ENCODE measurements at regions not wholly inside any gene's neighbourhood (a gene's known extent, or its start where the extent isn't known, plus 50 kb on each side); places are given as distances from the start of the nearest gene placed in this dataset.
A peak's percentile ranks its signal among the peaks of the same experiment; 100 is the strongest.

DNA sequence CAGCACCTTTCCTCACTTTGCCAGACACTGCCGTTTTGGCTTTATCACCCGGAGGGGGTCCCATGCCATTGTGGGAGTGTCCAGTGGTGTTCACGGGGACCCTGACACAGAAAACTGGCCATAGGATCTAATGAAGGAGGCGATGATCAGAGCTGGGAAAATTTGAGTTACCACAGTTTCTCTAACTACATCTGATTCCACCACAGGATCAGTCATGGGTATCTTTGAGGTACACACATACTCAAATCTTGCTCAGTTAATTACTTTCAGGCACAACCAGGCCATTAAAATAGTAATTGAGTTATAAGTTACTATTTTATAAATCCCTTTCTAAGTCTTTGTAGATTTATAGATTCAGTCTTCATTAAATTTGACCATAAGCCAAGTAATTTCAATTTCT, 215.1 kb downstream of the PRL start:
- Histone ChIP-seq H3K27ac (no peak overlapping the region), H3K27me3 (replicated peaks) (no peaks in the 10 kb centered on the region), H3K36me3 (no peaks in the 10 kb centered on the region), H3K9me3 (replicated peaks) (no peaks in the 10 kb centered on the region), H3K4me3 (no peak overlapping the region), H3K4me1 (replicated peaks) (no peaks in the 10 kb centered on the region)
- DNase-seq (ENCODE audit: low read depth in 1 of 2, low spot score in 2 of 2) = no peak

GRCh38 chr6:22082218-22082617, 214.6 kb downstream of the PRL start:
- Histone ChIP-seq H3K4me1 (replicated peaks) (no peaks in the 10 kb centered on the region), H3K9me3 (replicated peaks) (no peaks in the 10 kb centered on the region), H3K36me3 (no peaks in the 10 kb centered on the region), H3K27ac (no peak overlapping the region), H3K27me3 (replicated peaks) (no peaks in the 10 kb centered on the region), H3K4me3 (no peak overlapping the region)
- no peak for DNase-seq (ENCODE audit: low read depth in 1 of 2, low spot score in 2 of 2)

DNA sequence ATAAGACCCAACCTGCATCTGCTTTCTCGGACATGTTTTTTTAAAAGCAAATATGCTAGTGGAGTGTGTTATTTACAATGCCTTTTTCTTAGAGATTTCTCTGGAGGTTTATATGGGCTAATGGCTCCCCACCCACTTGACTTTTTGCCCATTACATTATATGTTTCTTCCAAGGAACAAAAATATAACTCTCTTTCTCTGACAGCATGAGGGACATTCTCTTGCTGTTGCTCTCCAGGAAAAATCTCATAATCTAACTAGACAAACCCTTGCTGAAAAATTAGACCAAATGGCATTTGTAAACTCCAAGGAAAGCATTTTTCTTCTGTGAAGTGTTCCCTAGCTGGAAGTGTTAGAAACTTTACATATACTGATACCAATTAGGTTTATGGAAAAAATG, 213.7 kb downstream of the PRL start:
- H3K9me3 ChIP-seq (replicated peaks) = no peaks in the 10 kb centered on the region

GRCh38 chr6:22087960-22088706, 208.7 kb downstream of the PRL start:
- Histone ChIP-seq H3K9me3 (replicated peaks) (no peaks in the 10 kb centered on the region), H3K27ac (no peak overlapping the region), H3K4me1 (replicated peaks) (no peaks in the 10 kb centered on the region), H3K4me3 (no peak overlapping the region), H3K36me3 (no peaks in the 10 kb centered on the region), H3K27me3 (replicated peaks) (no peaks in the 10 kb centered on the region)
- no peak for DNase-seq (ENCODE audit: low read depth in 1 of 2, low spot score in 2 of 2)

More for the DNA sequence above, 213.7 kb downstream of the PRL start:
- Histone ChIP-seq H3K4me1 (replicated peaks) (no peaks in the 10 kb centered on the region), H3K27me3 (replicated peaks) (no peaks in the 10 kb centered on the region), H3K27ac (no peak overlapping the region), H3K4me3 (no peak overlapping the region), H3K36me3 (no peaks in the 10 kb centered on the region)
- DNase-seq (ENCODE audit: low read depth in 1 of 2, low spot score in 2 of 2) = no peak

- Histone ChIP-seq H3K4me3 (no peak overlapping the region), H3K27ac (no peak overlapping the region), H3K36me3 (no peaks in the 10 kb centered on the region), H3K27me3 (replicated peaks) (no peaks in the 10 kb centered on the region), H3K9me3 (replicated peaks) (no peaks in the 10 kb centered on the region), H3K4me1 (replicated peaks) (no peaks in the 10 kb centered on the region)
- no peak for DNase-seq (ENCODE audit: low read depth in 1 of 2, low spot score in 2 of 2)
These were observed 205.3 kb downstream of the PRL start for GRCh38 chr6:22091424-22091948.

DNA sequence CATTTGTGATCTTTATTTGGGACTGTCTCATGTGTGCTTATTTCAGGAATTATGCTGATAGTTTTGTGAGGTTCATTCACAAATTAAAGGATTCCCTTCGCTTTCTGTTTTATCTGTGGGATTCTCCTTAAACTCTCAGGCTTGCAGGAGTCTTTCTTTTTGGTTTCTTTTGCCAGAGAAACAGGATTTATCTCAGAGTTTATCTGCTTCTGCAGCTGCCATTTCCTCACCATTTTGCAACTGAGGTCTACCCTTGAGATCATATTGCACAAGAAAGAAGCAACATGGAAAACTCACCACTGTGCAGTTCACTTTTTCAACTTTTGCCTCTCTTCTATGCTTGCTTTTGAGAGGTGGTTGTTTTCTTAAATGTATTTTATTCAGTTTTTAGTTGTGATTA, 201.0 kb downstream of the PRL start:
- no peaks in the 10 kb centered on the region for H3K36me3 ChIP-seq

DNA sequence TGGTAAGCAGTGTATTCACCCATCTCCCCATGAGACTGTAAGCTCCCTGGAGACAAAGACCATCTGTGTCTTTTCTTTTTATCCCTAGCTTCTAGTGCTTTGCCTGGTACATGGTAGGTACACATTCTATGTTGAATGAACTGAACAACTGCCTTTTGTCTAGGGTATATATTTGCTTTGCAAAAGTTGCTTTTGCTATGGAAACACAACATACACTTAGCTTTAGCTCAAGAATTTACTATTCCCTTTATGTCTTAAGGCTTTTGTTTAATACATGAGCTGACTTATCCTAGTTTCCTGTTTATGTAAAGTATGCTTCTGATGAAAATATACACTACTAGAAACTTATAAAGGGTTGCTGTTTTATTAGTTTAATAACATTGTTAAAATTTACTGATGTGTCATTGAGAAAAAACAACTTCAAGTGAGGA, 198.2 kb downstream of the PRL start:
- no peaks in the 10 kb centered on the region for H3K36me3 ChIP-seq
- H3K27me3 ChIP-seq (replicated peaks) = no peaks in the 10 kb centered on the region
- peak overlapping the region; percentile 33; the same call in 1 of the 2 replicates for H3K27ac ChIP-seq
- peak in 1 of 2 experiments; percentile 12 for DNase-seq (ENCODE audit: low read depth in 1 of 2, low spot score in 2 of 2)
- H3K4me1 ChIP-seq (replicated peaks) = peaks cover 15% of the 10 kb centered on the region
- no peak overlapping the region for H3K4me3 ChIP-seq
- no peaks in the 10 kb centered on the region for H3K9me3 ChIP-seq (replicated peaks)

More for the DNA sequence above, 201.0 kb downstream of the PRL start:
- no peak overlapping the region for H3K4me3 ChIP-seq
- H3K27ac ChIP-seq = no peak overlapping the region
- no peaks in the 10 kb centered on the region for H3K27me3 ChIP-seq (replicated peaks)
- H3K4me1 ChIP-seq (replicated peaks) = peaks cover 15% of the 10 kb centered on the region
- no peaks in the 10 kb centered on the region for H3K9me3 ChIP-seq (replicated peaks)
- DNase-seq (ENCODE audit: low read depth in 1 of 2, low spot score in 2 of 2) = no peak

GRCh38 chr6:22099231-22099630, 197.6 kb downstream of the PRL start:
- DNase-seq (ENCODE audit: low read depth in 1 of 2, low spot score in 2 of 2) = no peak
- 0 out of 2 replicates have a peak overlapping the region, but pooled peaks have one; percentile 21 for H3K27ac ChIP-seq
- H3K36me3 ChIP-seq = no peaks in the 10 kb centered on the region

GRCh38 chr6:22099923-22100322, 196.9 kb downstream of the PRL start:
- DNase-seq (ENCODE audit: low read depth in 1 of 2, low spot score in 2 of 2) = no peak

More at GRCh38 chr6:22099231-22099630, 197.6 kb downstream of the PRL start:
- Histone ChIP-seq H3K27me3 (replicated peaks) (no peaks in the 10 kb centered on the region), H3K4me1 (replicated peaks) (peaks cover 15% of the 10 kb centered on the region), H3K4me3 (no peak overlapping the region), H3K9me3 (replicated peaks) (no peaks in the 10 kb centered on the region)

GRCh38 chr6:22101163-22101562, 195.7 kb downstream of the PRL start:
- peaks cover 15% of the 10 kb centered on the region for H3K4me1 ChIP-seq (replicated peaks)
- no peaks in the 10 kb centered on the region for H3K36me3 ChIP-seq
- no peaks in the 10 kb centered on the region for H3K9me3 ChIP-seq (replicated peaks)
- H3K27ac ChIP-seq = no peak overlapping the region
- H3K4me3 ChIP-seq = no peak overlapping the region
- no peaks in the 10 kb centered on the region for H3K27me3 ChIP-seq (replicated peaks)
- no peak for DNase-seq (ENCODE audit: low read depth in 1 of 2, low spot score in 2 of 2)

More at GRCh38 chr6:22099923-22100322, 196.9 kb downstream of the PRL start:
- H3K36me3 ChIP-seq = no peaks in the 10 kb centered on the region
- H3K4me3 ChIP-seq = no peak overlapping the region
- peaks cover 15% of the 10 kb centered on the region for H3K4me1 ChIP-seq (replicated peaks)
- H3K9me3 ChIP-seq (replicated peaks) = no peaks in the 10 kb centered on the region
- no peak overlapping the region for H3K27ac ChIP-seq
- H3K27me3 ChIP-seq (replicated peaks) = no peaks in the 10 kb centered on the region

DNA sequence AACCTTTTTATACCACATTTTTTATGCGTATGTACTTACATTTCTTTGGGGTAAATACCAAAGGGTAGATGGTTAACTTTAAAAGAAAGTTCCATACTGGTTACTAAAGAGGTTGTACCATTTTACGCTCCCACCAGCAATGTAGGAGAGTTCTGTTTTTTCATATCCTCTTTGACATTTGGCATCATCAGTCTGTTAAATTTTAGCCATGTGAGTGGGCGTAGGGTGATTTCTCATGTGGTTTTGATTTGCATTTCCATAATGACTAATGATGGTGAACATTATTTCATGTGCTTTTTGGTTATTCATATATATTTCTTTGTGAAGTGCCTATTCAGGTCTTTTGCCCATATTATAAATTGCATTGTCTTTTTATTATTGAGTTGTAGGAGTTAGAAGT, 194.2 kb downstream of the PRL start:
- Histone ChIP-seq H3K4me3 (no peak overlapping the region), H3K27ac (no peak overlapping the region), H3K27me3 (replicated peaks) (no peaks in the 10 kb centered on the region), H3K4me1 (replicated peaks) (peaks cover 15% of the 10 kb centered on the region), H3K36me3 (no peaks in the 10 kb centered on the region), H3K9me3 (replicated peaks) (no peaks in the 10 kb centered on the region)
- DNase-seq (ENCODE audit: low read depth in 1 of 2, low spot score in 2 of 2) = no peak

DNA sequence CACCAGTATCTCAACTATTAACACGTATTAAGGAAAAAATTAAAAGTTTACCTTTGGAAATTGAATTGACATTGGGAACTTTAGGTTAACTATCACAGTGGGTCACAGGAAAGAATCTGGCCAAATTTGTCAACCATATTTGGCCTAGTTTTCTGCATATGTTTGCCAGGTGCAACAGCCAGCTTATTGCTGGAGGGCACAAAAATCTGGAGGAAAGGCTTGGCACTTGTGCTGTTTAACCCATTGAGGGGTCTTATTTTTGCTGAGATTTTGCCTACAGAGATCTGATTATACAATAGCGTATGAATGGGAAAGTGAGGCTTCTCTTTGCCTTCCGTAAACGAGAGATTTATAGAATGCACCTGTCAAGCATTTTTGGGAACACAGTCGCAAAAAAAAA, 190.4 kb downstream of the PRL start:
- no peaks in the 10 kb centered on the region for H3K27me3 ChIP-seq (replicated peaks)
- H3K4me1 ChIP-seq (replicated peaks) = peaks cover 21% of the 10 kb centered on the region
- no peaks in the 10 kb centered on the region for H3K9me3 ChIP-seq (replicated peaks)
- no peaks in the 10 kb centered on the region for H3K36me3 ChIP-seq
- H3K27ac ChIP-seq = no peak overlapping the region
- H3K4me3 ChIP-seq = no peak overlapping the region
- DNase-seq (ENCODE audit: low read depth in 1 of 2, low spot score in 2 of 2) = no peak

DNA sequence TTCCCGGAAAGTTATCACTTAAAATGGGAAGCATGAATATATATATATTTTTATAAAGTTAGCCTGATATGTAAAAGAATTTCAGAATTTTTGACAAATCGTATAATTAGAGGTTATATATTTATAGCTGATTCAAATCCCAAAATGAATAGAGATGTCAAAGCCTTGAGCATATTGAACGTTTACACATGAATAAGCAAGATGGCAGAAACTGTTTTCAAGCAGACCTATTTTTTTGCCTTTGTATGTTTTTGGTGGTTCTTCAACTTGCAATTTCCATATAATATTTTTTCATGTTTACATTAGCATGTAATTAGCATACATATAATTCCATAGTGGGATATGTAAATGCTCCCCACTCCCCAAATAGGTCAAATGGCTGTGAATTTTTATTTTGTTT, 189.9 kb downstream of the PRL start:
- H3K4me3 ChIP-seq = no peak overlapping the region
- H3K27ac ChIP-seq = no peak overlapping the region
- DNase-seq (ENCODE audit: low read depth in 1 of 2, low spot score in 2 of 2) = no peak
- H3K4me1 ChIP-seq (replicated peaks) = peaks cover 21% of the 10 kb centered on the region
- no peaks in the 10 kb centered on the region for H3K27me3 ChIP-seq (replicated peaks)
- no peaks in the 10 kb centered on the region for H3K9me3 ChIP-seq (replicated peaks)
- H3K36me3 ChIP-seq = no peaks in the 10 kb centered on the region

- Histone ChIP-seq H3K27ac (no peak overlapping the region), H3K4me3 (no peak overlapping the region), H3K9me3 (replicated peaks) (no peaks in the 10 kb centered on the region), H3K4me1 (replicated peaks) (peaks cover 30% of the 10 kb centered on the region), H3K27me3 (replicated peaks) (no peaks in the 10 kb centered on the region), H3K36me3 (no peaks in the 10 kb centered on the region)
- peak; percentile 32 to 48 for DNase-seq (ENCODE audit: low read depth in 1 of 2, low spot score in 2 of 2)
These were observed 188.6 kb downstream of the PRL start for GRCh38 chr6:22108199-22108598.

All from SJSA1 (cell line).